ENCODE measurements at regions not wholly inside any gene's neighbourhood (a gene's known extent, or its start where the extent isn't known, plus 50 kb on each side); places are given as distances from the start of the nearest gene placed in this dataset.

DNA sequence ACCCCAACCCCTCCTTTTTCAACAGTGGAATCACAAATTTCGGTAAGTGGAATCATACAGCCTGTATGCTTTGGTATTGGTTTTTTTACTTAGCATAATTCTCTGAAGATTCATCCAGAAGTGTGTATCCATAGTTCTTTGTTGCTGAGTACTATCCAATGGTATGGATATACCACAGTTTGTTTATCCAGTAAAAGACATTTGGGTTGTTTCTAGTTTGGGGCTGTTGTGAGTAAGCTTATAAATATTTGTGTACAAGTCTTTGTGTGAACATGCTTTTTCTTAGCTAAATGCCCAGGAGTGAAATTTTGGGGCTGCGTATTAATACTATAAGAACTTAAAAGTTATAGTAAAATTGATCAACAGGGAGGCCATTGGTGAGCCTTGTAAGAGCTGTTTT, 57.5 kb upstream of the GC start:
- no peak overlapping the region for H3K27ac ChIP-seq
- H3K4me1 ChIP-seq (ENCODE audit: low read depth), result no peaks in the 10 kb centered on the region
- H3K36me3 ChIP-seq, result no peaks in the 10 kb centered on the region
- H3K4me3 ChIP-seq, result no peak overlapping the region
- TF ChIP-seq, protein P1, sequence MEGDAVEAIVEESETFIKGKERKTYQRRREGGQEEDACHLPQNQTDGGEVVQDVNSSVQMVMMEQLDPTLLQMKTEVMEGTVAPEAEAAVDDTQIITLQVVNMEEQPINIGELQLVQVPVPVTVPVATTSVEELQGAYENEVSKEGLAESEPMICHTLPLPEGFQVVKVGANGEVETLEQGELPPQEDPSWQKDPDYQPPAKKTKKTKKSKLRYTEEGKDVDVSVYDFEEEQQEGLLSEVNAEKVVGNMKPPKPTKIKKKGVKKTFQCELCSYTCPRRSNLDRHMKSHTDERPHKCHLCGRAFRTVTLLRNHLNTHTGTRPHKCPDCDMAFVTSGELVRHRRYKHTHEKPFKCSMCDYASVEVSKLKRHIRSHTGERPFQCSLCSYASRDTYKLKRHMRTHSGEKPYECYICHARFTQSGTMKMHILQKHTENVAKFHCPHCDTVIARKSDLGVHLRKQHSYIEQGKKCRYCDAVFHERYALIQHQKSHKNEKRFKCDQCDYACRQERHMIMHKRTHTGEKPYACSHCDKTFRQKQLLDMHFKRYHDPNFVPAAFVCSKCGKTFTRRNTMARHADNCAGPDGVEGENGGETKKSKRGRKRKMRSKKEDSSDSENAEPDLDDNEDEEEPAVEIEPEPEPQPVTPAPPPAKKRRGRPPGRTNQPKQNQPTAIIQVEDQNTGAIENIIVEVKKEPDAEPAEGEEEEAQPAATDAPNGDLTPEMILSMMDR (IDR thresholded peaks at IDR 0.05; ENCODE audit: low read depth, low read length), result no peak
- DNase-seq (ENCODE audit: low read depth in 1 of 2, low spot score in 1 of 2), result no peak
- H3K27me3 ChIP-seq, result no peaks in the 10 kb centered on the region
- no peaks in the 10 kb centered on the region for H3K9me3 ChIP-seq (ENCODE audit: low read depth)

DNA sequence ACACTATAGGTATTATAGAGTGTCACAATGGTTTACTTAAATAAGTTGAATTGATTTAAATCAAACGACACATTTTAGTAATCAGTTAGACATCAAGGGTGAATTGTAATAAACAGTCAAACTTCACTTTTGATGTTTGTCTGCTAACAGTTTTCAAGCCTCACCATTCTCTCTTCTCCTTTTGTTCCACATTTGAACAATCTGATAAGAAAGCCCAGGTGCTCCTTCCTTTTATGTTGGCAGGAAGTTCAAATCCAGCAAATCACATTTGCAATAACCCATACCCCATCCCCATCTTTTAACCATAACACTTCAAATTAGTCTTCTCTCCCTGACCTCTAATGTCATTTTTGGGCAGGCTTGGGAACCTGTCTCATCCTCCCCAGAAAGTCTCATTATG, 63.4 kb upstream of the GC start:
- Histone ChIP-seq H3K4me3 (no peak overlapping the region), H3K9me3 (ENCODE audit: low read depth) (no peaks in the 10 kb centered on the region), H3K36me3 (no peaks in the 10 kb centered on the region), H3K27ac (no peak overlapping the region), H3K4me1 (ENCODE audit: low read depth) (no peaks in the 10 kb centered on the region), H3K27me3 (no peaks in the 10 kb centered on the region)
- TF ChIP-seq, protein P1 (IDR thresholded peaks at IDR 0.05; ENCODE audit: low read depth, low read length), result no peak
- no peak for DNase-seq (ENCODE audit: low read depth in 1 of 2, low spot score in 1 of 2)

DNA sequence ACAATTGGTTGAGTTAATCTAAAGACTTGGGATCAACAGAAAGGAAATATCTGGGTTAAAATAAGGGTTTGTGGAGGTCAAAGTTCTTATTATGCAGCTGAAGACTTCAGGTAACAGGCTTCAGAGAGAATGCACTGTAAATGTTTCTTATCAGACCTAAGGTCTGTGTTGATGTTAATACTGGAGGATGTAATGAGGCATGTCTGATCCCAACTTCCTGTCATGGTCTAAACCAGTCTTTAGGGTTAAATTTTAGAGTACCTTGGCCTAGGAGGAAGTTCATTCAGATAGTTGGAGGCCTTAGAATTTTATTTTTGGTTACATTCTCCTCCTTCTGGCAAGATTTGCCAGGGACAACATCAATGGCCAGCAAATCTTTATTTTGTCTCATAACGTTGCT, 72.1 kb upstream of the GC start:
- no peak overlapping the region for H3K4me3 ChIP-seq
- H3K4me1 ChIP-seq (ENCODE audit: low read depth), result peaks cover 30% of the 10 kb centered on the region
- H3K36me3 ChIP-seq, result no peaks in the 10 kb centered on the region
- no peaks in the 10 kb centered on the region for H3K27me3 ChIP-seq
- H3K9me3 ChIP-seq (ENCODE audit: low read depth), result no peaks in the 10 kb centered on the region
- peak overlapping the region; percentile 99 for H3K27ac ChIP-seq
- TF ChIP-seq, protein P1 (IDR thresholded peaks at IDR 0.05; ENCODE audit: low read depth, low read length), result no peak
- DNase-seq (ENCODE audit: low read depth in 1 of 2, low spot score in 1 of 2), result no peak

DNA sequence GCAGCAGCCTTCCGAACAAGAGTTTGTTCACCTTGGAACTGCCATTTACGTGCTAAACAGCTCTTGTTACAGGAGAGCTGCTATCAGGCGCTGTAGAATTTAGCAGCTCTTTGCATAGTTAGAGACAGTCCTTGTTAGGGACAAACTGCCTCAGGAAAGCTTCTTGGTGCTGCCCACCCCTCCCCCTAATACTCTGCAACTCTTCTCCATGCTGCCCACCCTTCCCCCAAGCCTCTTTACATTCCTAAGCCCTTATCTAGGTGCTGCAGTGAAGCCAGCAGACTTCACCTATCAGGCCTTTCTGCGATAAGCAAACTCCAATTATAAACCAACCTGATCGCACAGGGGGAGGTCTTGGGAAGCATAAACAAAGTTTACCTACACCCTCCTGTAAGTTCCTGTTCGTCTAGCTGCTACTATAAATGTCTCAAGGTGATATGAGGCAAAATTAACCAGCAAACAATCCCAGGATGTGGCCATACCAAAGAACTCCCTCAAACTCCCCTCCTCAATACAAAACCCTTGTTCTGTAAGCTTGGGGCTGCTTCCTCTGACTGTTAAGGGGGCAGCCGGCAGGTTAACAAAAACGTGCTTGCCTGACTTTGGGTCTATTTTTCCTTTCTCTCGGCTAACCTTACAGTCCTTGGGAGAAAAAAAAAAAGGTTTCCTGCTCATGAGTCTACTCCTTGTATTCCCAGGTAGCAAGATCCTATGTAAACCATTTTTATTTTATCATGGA, 74.0 kb upstream of the GC start:
- Histone ChIP-seq H3K4me1 (ENCODE audit: low read depth) (peaks cover 30% of the 10 kb centered on the region), H3K4me3 (peak overlapping the region; percentile 9), H3K27ac (peak overlapping the region; percentile 99), H3K27me3 (no peaks in the 10 kb centered on the region), H3K36me3 (no peaks in the 10 kb centered on the region), H3K9me3 (ENCODE audit: low read depth) (no peaks in the 10 kb centered on the region)
- TF ChIP-seq, protein P1 (IDR thresholded peaks at IDR 0.05; ENCODE audit: low read depth, low read length), result no peak
- DNase-seq (ENCODE audit: low read depth in 1 of 2, low spot score in 1 of 2), result peak in 1 of 2 donors; percentile 96

DNA sequence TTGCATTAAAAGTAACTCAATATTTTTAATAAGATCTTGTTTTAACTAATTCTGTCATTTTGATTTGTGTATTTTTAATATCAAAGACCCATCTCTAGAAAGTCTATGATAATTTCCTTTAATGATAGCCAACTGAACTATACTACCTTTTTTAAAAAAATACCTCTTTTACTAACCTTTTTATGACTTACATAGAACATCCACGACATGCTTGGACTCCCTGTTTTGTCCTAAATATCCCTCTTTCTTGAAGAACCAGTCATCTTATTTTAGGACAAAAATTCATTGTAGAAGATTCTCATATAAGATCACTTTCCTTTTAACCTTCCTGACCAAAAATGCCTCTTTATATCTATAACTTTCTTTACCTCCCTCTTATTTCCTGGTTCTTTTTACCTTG, 76.8 kb upstream of the GC start:
- Histone ChIP-seq H3K4me1 (ENCODE audit: low read depth) (peaks cover 29% of the 10 kb centered on the region), H3K9me3 (ENCODE audit: low read depth) (no peaks in the 10 kb centered on the region), H3K36me3 (no peaks in the 10 kb centered on the region), H3K27ac (no peak overlapping the region), H3K4me3 (no peak overlapping the region), H3K27me3 (no peaks in the 10 kb centered on the region)
- peak in 1 of 2 donors; percentile 30 for DNase-seq (ENCODE audit: low read depth in 1 of 2, low spot score in 1 of 2)
- TF ChIP-seq, protein P1 (IDR thresholded peaks at IDR 0.05; ENCODE audit: low read depth, low read length), result no peak
